Stimulated activated CD8-positive, alpha-beta memory T cell treated with anti-CD3 and anti-CD28 coated beads, Interleukin-7, amount 100 ng/mL, for 24 hours (primary cell): ENCODE measurements at regions not wholly inside any gene's neighbourhood (a gene's known extent, or its start where the extent isn't known, plus 50 kb on each side); places are given as distances from the start of the nearest gene placed in this dataset.
"Not testable (repeated sequence)": the region's sequence is repeated elsewhere in the genome, so short reads cannot be mapped to it uniquely, and the experiment has no call there.

ENCODE experiments used
- DNase-seq: peaks from one replicate; pipeline ENCODE4 v3.0.0-alpha.2; 2020; ENCODE audit warnings: low read depth

DNA sequence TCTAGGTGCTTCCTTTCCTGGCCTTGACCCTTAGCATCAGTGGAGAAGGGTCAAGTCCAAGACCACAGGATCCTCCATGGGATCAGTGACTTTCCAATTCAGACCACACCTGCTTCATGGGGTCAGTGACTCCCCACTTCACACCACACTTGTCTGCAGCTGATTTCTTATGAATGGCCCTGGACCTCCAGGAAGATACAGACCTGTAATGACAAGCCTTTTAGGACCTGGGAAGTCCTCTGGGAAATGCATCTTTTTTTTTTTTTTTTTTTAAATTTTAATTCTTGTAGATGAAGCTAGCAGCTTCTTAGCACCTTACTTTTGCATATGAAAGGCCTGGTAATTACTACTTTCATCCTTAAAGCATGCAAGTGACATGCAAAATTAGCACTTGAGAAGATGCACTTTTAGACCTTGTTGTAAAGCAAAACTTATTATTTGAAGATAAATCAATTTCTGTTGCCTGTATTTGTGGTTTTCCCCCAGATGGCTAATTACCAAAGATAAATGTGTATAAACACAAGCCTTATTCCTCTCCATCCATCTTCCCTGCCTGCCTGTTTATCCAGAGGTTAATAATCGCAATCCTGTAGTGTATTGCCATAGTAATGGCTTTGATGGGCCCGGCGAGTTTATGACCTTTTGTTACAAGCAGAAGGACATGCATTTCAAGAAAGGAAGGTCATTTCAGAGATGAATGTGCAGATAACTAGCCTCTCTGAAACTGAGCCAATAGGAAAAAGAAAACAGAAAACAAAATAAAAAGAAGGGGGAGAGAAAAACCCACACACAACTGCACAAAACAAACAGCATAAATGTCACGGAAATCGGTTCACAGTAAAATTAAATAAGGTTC is 1018.7 kb downstream of the TYW1 start:
- no peak for DNase-seq

DNA sequence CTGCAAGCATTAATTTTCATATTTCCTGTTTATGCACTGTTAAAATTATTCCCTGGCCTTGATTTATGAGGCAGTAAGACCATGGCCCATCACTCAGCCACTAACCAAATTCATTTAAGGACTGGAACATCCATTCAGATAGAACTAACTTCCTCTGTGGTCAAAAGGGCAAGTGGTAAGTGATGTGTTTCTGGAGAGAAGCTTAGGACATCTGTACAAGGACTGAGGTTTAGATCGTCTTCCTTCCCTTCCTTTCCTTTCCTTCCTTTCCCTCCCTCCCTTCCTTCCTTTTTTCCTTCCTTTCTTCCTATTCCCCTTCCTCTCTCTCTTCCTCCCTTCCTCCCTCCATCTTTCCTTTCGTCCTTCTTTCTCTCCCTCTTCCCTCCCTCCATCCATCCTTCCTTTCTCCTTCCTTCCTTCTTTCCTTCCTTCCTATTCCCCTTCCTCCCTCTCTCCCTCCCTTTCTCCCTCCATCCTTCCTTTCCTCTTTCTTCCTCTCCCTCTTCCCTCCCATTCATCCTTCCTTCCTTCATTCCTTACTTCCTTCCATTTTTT is 1019.4 kb downstream of the TYW1 start:
- no peak for DNase-seq

DNA sequence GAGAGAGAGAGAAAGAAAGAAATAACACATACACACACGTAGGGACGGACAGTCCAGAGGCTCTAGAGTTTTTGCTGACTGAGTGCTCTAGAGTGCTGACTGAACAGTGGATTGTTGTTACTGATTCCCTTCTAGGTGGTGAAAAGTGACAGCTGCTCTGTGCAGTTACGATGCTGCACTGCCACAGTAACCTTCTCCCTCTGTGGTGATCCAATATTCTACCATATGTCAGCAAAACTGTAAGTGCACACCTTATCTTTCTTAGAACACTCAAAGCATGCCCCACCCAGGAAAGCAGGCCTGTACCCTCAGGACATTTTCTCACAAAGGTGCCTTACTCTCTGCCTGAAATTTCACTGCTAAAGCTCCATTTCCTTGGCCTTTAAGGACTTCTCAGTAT is 1023.5 kb downstream of the TYW1 start:
- DNase-seq = no peak

DNA sequence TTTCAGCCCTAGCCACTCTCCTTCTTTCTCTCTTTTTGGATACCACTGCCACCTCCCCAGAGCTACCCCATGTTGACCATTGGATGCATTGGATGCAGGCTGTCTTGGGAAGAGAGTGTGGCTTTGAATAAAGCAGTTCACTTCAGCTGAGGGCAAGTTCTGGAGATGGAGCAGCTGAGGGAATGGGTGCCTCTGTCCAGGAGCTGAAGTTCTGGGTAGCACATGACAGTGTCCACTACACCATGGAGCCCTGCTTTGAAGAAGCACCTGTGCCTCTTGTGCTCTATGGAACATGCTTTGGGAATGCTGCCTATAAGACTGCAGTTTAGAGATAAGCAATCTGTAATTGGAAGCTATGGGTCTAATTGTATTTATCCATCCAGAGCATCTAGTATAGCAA is 1028.7 kb downstream of the TYW1 start:
- no peak for DNase-seq

DNA sequence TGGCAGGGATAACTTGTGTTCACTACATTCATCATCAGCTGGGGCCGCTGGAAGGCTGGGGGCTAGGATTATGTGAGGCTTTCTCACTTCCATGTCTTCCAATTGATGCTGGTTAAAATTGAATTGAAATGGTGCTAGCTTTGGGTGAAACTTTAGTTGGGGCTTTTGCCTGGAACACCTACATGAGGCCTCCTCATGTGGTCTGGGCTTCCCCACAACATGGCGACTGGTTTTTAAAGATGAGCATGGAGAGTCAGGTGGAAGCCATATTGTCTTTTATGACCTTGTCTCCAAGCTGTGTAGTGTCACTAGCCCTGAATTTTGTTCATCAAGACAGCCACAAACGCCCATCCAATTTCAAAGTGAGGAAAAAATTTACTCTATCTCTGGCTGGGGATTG is 1033.9 kb downstream of the TYW1 start:
- no peak for DNase-seq

DNA sequence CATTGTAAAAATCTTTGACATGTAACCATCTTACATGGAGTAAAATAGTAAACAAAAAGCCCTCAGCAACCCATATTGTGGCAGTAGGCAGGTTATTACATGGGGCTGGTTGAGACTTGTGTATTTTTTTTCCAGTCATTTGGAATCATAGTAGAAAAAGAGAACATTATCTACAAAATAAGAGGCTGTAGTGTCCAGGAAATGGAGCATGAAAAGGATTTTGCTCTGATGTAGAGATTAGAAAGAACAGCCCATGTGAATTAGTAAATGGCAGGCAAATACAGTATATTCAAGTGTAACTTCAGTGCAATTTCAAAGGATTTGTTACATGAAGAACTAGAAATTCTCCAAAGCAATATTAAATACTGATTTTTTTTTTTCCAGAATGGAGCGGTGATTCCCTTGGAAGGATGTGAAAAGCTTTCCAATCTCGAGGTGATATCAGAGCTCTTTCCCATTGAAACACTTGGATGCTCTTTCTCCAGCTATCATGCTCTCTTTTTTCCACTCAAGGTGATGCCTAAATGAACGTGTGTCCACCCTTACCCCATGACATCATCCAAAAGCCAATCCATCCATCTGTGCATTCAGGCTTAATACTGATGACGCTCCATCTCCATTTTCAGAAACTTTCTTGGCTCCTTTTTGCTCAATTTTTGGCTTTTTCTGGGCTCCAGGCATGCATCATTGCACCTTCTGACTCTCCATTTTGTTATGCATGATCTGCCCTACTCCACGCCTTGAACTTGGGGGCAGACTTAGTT is 1034.7 kb downstream of the TYW1 start:
- no peak for DNase-seq

DNA sequence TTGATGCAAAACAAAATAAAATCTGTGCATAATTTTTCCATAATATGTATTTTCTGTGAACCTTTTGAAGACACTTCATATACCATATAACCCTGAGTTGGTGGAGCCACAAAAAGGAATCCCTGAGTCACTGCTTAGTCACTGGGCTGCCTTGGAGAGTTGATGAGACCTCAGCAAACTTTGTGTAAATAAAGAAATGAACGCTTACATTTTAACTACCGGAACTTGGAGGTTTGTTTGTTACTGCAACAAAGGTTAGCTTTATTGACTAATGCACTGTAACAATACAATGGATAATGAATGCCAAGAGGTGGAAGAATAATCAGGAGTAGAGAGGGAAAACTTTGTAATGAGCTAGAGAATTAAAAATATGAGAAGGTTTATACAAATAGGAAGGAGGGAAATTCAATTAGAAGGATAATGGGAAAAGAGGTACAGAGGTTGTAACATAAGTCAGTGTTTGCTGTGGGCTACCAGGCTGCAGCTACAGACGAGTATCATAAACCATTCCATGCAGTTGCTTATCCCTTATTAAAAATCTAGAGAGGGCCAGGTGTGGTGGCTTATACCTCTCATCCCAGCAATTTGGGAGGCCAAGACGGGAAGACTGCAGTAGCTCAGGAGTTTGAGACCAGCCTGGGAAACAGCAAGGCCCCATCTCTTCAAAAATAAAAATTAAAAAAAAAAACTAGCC is 1042.1 kb downstream of the TYW1 start:
- no peak for DNase-seq

DNA sequence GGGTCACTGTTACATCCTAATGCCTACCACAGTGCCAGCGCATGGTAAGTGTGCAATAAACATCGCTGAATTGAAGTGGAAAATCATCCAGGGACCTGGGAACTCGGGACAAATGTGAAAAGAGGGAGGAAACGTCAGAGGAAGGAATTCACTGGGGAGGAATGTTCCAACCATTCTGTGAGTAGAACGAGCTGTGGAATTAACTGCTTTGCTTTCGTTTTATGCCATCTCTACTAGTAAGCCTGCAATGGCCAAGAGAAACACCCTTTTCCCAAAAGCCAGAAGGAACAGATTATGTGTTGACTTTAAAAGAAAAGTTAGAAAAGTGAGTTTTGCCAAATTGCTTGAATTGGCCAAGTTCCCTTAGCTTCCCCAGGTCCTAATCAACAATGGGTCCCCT is 1044.9 kb downstream of the TYW1 start:
- no peak for DNase-seq

DNA sequence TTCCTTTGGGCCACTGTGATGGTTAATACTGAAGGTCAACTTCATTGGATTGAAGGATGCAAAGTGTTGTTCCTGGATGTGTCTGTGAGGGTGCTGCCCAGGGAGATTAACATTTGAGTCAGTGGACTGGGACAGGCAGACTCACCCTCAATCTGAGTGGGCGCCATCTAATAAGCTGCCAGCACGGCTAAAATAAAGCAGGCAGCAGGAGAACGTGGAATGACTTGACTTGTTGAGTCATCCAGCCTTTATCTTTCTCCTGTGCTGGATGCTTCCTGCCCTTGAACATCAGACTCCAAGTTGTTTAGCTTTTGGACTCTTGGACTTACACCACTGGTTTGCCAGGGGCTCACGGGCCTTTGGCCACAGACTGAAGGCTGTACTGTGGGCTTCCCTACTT is 1046.9 kb downstream of the TYW1 start:
- DNase-seq = no peak

DNA sequence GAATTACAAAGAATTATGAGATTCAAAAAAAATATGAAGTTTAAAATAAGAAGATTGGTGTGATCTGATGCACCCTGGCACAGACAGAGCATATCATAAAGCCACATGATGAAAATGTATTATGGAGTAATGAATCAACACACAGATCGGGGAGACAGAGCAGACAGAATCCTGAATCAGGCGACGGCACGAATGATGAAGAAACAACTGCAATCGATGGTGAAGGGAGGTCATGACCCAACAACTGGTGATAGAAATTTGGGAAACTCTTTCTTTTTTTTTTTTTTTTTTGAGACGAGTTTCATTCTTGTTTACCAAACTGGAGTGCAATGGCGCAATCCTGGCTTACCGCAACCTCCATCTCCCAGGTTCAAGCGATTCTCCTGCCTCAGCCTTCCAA is 1054.0 kb downstream of the TYW1 start:
- DNase-seq = no peak

DNA sequence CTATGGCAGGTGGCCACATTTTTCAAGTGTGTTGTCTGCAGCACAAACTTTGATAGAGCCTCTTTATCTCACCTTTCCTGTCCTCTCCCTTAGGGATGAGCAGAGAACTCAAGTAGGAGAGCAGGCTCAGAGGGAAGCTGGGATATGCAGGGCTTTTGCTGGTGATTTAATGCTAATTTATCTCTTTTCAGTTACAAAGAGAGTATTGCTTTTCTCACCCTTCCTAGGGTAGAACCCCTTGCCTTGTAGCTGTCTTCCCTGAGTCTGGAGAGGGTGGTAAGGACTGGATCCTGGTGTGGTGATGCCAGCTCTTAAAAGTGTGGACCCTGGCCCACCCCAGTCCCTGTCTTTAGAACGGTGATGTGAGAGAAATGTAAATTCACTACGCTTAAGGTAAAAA is 1061.4 kb downstream of the TYW1 start:
- no peak for DNase-seq

DNA sequence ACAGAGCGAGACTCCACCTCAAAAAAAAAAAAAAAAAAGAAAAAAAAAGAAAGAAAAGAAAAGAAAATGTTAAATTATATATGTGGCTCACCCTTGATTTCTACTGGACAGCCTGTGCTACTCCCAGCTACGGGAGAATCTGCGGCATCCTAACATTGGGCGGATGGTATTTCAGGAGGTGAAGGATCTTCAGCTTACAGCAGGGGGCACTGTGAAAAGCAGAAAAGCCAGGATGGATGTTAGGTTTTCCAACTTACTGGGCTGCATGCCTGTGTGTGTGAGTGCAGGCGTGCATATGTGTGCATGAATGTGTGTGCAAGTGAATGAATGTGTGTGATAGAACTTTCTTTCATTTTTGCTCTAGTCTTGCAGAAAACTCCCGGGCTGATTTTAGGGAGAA is 1066.5 kb downstream of the TYW1 start:
- DNase-seq = no peak

DNA sequence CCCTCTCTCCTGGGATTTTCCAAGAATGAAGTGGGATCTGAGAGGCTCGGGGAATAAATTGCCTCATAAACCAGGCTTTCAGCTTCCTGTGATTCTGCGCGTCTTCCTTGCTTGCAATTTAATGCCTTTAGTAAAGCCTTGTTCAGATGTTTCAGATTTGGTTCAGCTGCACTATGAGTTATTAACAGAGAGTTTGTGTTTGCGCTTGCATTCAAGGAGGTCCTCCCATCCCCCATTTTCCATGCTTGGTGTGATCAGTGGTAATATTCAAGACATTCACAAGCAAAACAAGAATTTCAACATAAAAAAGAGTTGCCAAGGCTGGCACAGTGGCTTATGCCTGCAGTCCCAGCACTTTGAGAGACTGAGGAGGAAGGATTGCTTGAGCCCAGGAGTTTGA is 1068.9 kb downstream of the TYW1 start:
- DNase-seq = no peak

DNA sequence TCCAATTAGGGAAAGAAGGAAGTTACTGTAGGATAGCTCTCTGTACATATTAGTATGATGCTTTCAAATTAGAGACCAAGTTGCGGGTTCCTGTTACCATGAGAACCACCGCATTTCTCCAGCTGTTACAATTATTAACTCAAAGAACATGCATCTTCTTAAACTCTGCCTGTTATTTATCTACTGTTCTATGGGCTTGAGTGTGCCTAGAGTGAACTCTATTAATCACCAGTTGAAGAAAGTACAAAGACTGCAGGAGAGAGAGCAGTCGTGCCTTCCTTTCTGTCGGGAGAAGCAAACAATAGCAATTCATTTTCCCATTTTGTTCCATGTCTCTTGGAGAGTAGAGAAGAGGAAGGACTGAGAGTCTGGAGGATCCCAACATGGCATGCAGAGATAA is 1071.2 kb downstream of the TYW1 start:
- no peak for DNase-seq

DNA sequence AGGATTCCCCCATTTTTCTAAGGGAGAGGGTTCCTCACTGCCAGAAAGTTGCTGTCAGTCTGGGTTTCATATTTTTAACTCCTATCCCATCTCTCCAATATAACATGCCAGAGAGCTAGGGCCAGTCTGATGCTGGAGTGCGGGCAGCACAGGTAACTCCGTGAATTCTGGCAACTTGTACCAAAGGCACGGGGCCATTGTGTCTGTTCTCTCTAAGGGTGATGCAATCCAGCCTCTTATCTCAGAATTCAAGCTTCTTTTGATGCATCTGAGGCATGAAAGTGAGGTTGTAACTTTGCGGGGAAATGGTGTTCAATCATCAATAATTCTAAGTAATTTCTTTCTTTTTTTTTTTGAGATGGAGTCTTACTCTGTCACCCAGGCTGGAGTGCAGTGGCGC is 1074.4 kb downstream of the TYW1 start:
- no peak for DNase-seq

DNA sequence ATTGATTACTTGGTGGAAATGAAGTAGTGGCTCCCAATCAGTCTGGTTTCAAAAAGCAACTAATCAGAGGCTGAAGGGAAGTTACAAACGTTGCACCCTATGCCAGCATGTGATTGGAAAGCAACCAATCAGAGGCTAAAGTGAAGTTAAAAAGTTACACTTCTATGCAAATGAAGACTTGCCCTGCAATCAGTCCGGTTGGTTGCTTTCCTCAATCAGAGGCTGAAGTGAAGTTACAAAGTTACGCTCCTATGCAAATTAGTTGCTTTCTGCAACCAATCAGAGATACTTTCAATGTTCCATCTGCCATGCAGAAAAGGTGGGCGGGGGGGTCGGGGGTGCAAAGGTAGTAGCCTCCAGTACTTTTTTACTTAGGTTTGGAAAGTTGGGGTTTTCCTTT is 1077.1 kb downstream of the TYW1 start:
- no peak for DNase-seq

DNA sequence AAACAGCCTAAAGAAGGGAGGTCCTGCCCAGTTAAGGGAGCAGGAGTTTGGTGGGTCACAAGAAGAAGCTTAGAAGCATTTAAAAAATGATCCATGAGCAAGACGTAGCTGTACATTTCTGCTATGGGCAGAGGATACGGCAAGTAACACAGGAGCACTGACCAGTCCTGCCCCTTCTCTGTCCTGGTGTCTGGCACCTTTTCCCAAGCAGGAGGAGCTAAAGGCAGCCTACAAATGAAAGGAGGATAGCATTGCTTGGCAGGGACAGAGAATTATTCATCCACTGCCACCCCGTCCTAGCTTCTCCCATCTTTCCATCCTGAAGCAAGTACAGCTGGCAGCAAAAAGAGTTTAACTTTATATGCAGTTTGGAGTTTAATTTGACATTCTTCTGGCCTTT is 1077.6 kb downstream of the TYW1 start:
- DNase-seq = no peak

DNA sequence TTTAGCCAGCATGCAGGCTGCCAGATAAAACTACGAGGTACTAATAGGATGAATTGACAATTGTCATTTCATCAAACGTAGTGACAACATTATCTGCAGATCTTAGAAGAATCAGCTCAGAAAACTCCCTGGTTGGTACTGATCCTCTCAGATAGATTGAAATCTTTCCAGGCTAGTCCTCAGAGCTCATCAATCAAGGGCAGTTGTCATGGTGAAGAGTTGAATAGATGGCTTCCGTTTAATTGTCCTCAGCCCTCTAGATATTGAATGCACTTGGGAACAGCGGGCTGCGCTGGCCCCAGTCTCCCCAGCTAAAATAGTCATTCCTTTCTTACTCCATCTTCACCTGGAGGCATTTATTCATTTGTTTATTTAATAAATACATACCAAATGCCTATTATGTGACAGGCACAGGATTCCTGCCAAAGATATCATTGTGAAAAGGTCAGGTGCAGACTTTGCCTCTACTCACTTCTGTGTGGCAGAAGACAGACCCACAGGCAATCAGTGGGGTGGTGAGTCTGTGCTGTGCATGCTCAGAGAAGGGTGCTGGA is 1081.6 kb downstream of the TYW1 start:
- no peak for DNase-seq

DNA sequence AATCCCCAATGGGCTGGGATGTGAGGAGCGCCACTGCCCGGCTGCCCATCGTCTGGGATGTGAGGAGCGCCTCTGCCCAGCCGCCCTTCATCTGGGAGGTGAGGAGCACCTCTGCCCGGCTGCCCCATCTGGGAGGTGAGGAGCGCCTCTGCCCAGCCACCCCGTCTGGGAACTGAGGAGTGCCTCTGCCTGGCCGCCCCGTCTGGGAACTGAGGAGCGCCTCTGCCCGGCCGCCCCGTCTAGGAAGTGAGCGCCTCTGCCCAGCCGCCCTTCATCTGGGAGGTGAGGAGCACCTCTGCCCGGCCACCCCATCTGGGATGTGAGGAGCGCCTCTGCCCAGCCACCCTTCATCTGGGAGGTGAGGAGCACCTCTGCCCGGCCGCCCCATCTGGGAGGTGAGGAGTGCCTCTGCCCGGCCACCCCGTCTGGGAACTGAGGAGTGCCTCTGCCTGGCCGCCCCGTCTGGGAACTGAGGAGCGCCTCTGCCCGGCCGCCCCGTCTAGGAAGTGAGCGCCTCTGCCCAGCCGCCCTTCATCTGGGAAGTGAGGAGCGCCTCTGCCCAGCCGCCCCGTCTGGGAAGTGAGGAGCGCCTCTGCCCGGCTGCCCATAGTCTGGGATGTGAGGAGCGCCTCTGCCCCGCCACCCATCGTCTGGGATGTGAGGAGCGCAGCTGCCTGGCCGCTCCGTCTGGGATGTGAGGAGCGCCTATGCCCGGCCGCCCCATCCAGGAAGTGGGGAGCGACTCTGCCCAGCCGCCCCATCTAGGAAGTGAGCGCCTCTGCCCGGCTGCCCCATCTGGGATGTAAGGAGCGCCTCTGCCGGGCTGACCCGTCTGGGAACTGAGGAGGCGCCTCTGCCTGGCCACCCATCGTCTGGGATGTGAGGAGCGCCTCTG is 1085.7 kb downstream of the TYW1 start:
- not testable (repeated sequence) for DNase-seq

DNA sequence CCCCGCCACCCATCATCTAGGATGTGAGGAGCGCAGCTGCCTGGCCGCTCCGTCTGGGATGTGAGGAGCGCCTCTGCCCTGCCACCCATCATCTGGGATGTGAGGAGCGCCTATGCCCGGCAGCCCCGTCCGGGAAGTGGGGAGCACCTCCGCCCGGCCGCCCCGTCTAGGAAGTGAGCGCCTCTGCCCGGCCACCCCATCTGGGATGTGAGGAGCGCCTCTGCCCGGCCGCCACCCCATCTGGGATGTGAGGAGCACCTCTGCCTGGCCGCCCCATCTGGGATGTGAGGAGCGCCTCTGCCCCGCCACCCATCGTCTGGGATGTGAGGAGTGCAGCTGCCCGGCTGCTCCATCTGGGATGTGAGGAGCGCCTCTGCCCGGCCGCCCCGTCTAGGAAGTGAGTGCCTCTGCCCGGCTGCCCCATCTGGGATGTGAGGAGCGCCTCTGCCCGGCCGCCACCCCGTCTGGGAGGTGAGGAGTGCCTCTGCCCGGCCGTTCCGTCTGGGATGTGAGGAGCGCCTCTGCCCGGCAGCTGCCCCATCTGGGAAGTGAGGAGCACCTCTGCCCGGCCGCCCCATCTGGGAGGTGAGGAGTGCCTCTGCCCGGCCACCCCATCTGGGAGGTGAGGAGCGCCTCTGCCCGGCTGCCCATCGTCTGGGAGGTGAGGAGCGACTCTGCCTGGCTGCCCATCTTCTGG is 1086.5 kb downstream of the TYW1 start:
- not testable (repeated sequence) for DNase-seq

DNA sequence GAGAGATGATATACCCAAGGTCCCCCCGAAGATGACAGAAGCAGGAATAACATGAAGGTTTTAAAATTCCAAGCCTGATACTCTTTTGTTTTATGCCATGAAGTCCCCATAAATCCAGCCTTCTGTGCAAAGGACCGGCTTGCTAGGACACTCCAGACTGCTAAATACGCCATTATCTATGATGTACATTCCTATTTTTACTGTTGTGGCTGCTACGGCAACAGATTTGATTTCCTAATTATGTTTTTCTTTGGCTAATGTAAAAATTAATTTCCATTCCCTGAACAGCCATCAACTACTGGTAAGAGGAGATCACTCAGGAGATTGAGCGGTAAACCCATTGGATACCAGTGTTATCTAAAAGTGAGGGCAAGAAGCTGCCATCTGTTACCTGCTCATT is 1090.8 kb downstream of the TYW1 start:
- DNase-seq = no peak
